ENCODE measurements at regions not wholly inside any gene's neighbourhood (a gene's known extent, or its start where the extent isn't known, plus 50 kb on each side); places are given as distances from the start of the nearest gene placed in this dataset.

GRCh38 chr12:90859591-90859990 lies 95.4 kb downstream of the CCER1 start:
- H3K27me3 ChIP-seq: no peaks in the 10 kb centered on the region
- intact Hi-C loops (cut with DNase I): no loop called here

DNA sequence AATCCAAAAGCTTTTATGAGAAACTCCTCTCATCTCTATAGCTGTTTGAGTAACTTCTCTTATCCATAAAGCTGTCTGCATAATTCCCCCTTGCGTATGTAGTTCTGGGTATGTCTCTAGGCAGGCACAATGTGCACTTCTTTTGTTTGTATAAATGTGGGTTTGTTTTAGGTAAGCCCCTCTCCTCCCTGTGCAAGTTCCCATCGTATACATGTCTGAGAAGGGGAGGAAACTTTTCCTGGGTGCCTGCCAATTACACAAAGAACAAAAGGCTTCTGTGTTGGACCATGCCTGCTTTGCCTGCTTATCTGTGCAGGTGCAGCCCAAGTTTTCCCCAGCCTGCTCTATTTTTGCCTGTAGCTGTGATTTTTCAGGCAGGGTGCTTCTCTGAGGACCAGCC lies 96.7 kb downstream of the CCER1 start:
- Histone ChIP-seq H3K4me3 (no peak overlapping the region), H3K27me3 (no peaks in the 10 kb centered on the region), H3K36me3 (no peaks in the 10 kb centered on the region), H3K27ac (no peak overlapping the region), H3K9me3 (no peaks in the 10 kb centered on the region), H3K4me1 (peaks cover 0 to 11% (median 2%) of the 10 kb centered on the region in 3 donors)
- WGBS, 2 donors: 36 to 56% methylated on average over 2 of the region's 2 CpGs
- DNase-seq: no peak
- intact Hi-C loops (cut with DNase I): no loop called here
- TF ChIP-seq, protein P1, sequence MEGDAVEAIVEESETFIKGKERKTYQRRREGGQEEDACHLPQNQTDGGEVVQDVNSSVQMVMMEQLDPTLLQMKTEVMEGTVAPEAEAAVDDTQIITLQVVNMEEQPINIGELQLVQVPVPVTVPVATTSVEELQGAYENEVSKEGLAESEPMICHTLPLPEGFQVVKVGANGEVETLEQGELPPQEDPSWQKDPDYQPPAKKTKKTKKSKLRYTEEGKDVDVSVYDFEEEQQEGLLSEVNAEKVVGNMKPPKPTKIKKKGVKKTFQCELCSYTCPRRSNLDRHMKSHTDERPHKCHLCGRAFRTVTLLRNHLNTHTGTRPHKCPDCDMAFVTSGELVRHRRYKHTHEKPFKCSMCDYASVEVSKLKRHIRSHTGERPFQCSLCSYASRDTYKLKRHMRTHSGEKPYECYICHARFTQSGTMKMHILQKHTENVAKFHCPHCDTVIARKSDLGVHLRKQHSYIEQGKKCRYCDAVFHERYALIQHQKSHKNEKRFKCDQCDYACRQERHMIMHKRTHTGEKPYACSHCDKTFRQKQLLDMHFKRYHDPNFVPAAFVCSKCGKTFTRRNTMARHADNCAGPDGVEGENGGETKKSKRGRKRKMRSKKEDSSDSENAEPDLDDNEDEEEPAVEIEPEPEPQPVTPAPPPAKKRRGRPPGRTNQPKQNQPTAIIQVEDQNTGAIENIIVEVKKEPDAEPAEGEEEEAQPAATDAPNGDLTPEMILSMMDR (IDR thresholded peaks at IDR 0.05): no peak
- no peak for TF ChIP-seq POLR2A (IDR thresholded peaks at IDR 0.05)

More at GRCh38 chr12:90859591-90859990, 95.4 kb downstream of the CCER1 start:
- H3K36me3 ChIP-seq: no peaks in the 10 kb centered on the region
- H3K4me3 ChIP-seq: no peak overlapping the region
- peaks cover 0 to 2% (median 1%) of the 10 kb centered on the region in 3 donors for H3K4me1 ChIP-seq
- H3K9me3 ChIP-seq: no peaks in the 10 kb centered on the region
- no peak for DNase-seq
- H3K27ac ChIP-seq: no peak overlapping the region
- TF ChIP-seq POLR2A (IDR thresholded peaks at IDR 0.05): no peak
- TF ChIP-seq, protein P1 (IDR thresholded peaks at IDR 0.05): no peak

DNA sequence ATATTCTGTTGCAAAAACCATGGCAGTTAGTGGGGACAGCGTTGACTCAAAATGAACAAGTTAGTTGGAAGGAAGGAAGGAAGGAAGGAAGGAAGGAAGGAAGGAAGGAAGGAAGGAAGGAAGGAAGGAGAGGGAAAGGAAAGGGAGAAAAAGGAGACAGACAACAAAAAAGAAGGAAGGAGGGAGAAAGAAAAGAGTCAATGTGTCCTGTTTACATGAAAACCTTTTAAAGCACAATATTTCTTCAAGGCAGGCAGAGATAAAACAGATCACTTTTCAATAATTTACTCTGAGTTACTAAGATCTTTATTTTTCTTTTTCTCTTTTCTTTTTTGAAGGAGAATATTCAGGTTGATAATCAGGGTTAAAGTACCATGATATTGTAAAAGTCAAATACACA lies 99.4 kb downstream of the CCER1 start:
- no peak for DNase-seq
- WGBS, 2 donors: 89 to 92% methylated on average over 1 of the region's 1 CpG
- H3K9me3 ChIP-seq: no peaks in the 10 kb centered on the region
- peaks cover 0 to 11% (median 2%) of the 10 kb centered on the region in 3 donors for H3K4me1 ChIP-seq
- no peaks in the 10 kb centered on the region for H3K36me3 ChIP-seq
- intact Hi-C loops (cut with DNase I): no loop called here
- H3K27ac ChIP-seq: no peak overlapping the region
- no peaks in the 10 kb centered on the region for H3K27me3 ChIP-seq
- TF ChIP-seq POLR2A (IDR thresholded peaks at IDR 0.05): no peak
- TF ChIP-seq, protein P1 (IDR thresholded peaks at IDR 0.05): no peak
- H3K4me3 ChIP-seq: no peak overlapping the region

DNA sequence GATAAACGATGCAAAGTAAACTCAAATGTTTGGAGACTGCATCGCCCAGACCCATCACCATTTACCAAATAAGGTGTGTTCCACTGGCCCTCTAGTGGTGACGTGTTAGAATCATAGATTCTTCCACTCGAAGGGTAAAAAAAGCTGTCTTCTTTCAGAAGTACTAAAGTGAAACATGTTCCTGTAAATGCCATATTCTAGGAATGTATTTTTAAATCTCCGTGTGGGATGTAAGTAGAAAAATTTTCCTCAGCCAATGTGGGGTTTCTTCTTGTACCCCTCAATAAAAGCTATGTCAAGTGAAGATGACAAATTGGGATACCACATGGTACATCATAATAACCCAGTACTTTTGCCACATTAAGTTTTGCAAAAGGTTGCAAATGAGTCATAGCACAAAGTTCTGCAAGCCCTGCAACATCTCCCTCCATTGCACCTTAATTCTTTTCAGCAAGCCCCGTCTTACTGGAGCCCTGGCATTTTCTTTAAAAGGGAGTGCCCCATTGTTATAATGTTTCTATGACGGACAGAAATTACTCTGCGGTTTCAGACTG lies 100.8 kb downstream of the CCER1 start:
- Histone ChIP-seq H3K4me1 (peaks cover 0 to 11% (median 2%) of the 10 kb centered on the region in 3 donors), H3K4me3 (no peak overlapping the region), H3K36me3 (no peaks in the 10 kb centered on the region), H3K9me3 (no peaks in the 10 kb centered on the region), H3K27ac (no peak overlapping the region), H3K27me3 (no peaks in the 10 kb centered on the region)
- TF ChIP-seq, protein P1 (IDR thresholded peaks at IDR 0.05): peak in 5 of 6 experiments; percentile 41 to 74 (median 58)
- TF ChIP-seq POLR2A (IDR thresholded peaks at IDR 0.05): no peak
- 19% methylated on average over 8 of the region's 8 CpGs for WGBS, 2 donors
- DNase-seq: no peak
- intact Hi-C loops (cut with DNase I): no loop called here

GRCh38 chr12:90851800-90852718 lies 102.9 kb downstream of the CCER1 start:
- intact Hi-C loops (cut with DNase I): no loop called here
- H3K4me3 ChIP-seq: no peak overlapping the region
- H3K27ac ChIP-seq: no peak overlapping the region
- no peaks in the 10 kb centered on the region for H3K9me3 ChIP-seq
- H3K4me1 ChIP-seq: peaks cover 0 to 11% (median 2%) of the 10 kb centered on the region in 3 donors
- WGBS, 2 donors: 32 to 65% methylated on average over 2 of the region's 2 CpGs
- DNase-seq: no peak
- no peak for TF ChIP-seq POLR2A (IDR thresholded peaks at IDR 0.05)
- TF ChIP-seq, protein P1 (IDR thresholded peaks at IDR 0.05): no peak
- H3K27me3 ChIP-seq: no peaks in the 10 kb centered on the region
- no peaks in the 10 kb centered on the region for H3K36me3 ChIP-seq
